ENCODE measurements at regions not wholly inside any gene's neighbourhood (a gene's known extent, or its start where the extent isn't known, plus 50 kb on each side); places are given as distances from the start of the nearest gene placed in this dataset.
"Not testable (repeated sequence)": the region's sequence is repeated elsewhere in the genome, so short reads cannot be mapped to it uniquely, and the experiment has no call there.

DNA sequence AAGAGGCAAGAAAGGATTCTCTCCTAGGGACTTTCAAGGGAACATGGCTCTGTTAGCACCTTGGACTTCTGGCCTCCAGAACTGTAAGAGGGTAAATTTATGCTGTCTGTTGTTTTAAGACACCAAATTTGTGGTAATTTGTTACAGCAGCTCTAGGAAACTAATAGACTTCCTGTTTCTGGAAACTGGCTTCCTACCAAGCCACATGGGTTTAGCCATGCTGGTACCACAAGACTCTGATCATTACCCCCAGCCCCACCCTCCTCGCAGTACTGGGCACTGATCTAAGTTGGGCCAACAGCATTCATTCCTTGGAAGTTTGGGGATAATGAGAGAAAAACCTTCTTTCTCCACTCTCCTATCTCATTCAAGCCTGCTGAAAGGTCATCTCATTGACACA, 109.5 kb upstream of the SMLR1 start:
- DNase-seq, result no peak

- DNase-seq, result no peak
Measured at GRCh38 chr6:130720076-130720715, 107.0 kb upstream of the SMLR1 start.

DNA sequence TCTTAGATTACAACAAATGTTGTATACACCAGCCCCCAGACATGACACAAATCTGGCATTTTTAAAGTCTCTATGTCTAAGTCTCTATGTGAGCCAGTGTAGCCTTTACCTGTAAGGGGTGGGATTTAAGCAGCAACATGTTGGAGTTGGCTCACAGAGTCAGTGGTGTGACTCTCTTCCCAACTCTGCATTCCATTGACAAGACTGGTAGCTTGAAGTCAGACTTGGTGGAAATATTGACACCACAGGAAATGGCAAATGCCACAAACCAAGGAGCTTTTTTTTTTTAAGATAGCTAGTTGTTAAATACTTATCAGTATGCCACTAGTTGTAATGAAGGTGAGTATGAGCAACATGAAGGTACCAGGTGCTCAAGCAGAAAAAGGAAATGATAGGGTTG, 103.1 kb upstream of the SMLR1 start:
- DNase-seq, result no peak

GRCh38 chr6:130725551-130725950, 101.7 kb upstream of the SMLR1 start:
- no peak for DNase-seq

DNA sequence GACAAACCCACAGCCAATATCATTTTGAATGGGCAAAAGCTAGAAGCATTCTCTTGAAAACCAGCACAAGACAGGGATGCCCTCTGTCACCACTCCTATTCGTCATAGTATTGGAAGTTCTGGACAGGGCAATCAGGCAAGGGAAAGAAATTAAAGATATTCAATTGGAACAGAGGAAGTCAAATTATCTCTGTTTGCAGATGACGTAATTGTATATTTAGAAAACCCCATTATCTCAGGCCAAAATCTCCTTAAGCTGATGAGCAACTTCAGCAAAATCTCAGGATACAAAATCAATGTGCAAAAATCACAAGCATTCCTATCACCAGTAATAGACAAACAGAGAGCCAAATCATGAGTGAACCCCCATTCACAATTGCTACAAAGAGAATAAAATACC, 99.1 kb upstream of the SMLR1 start:
- DNase-seq, result not testable (repeated sequence)

- DNase-seq, result no peak
Measured at GRCh38 chr6:130730600-130730999, 96.6 kb upstream of the SMLR1 start.

DNA sequence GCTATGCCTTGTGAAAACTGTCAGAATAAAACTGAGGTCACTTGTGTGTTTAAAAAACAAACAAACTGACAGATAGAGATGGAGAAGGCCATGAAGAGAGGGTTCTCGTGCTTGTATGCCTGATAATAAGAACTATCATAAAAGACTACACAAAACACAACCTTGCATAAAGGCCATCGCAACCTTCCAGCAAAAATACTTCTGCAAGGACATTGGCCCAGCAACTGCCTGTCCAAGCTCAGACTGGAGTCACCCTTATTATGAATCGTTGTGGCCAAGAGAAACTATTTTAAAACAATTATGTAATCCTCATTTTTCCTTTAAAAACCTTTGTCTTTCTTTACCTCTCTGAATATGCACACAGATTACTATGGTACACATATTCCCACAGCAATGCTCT, 93.0 kb upstream of the SMLR1 start:
- DNase-seq, result no peak

DNA sequence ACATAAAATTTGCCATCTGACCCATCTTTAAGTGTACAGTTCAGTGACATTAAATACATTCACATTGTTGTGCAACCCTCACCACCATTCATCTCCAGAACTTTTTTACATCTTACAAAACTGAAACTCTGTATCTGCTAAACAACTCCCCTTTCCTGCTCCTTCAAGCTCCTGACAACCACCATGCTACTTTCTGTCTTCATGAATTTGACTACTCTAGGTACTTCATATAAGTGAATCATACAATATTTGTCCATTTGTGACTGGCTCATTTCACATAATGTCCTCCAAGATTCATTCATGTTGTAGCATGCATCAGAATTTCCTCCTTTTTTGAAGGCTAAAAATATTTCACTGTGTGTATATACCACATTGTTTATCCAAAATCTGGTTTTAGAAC, 86.9 kb upstream of the SMLR1 start:
- DNase-seq, result no peak

DNA sequence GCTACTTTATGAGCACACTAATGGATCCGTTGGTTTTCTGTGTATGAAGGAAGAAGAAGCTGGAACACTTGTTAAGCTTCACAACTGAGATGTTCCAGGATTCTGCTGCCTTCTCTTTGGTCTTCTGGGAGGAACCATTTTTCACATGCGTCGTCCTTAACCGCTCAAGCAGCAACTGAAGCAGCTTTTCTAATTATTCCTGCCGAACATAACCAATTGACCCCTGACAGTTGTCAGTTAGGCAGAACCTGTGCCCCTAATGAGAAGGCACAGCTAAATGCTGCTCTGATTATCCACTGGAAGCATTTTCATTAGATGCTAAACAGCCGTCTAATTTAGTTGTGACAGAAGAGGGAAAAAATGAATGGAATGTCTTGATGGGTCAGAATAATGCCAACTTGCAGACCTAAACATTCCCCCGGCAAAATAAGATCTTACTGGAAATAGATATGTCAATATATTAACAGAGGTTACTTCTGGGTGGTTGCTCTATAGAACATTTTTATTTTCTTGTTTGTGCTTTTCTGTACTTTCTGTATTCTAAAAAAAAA, 85.0 kb upstream of the SMLR1 start:
- no peak for DNase-seq

DNA sequence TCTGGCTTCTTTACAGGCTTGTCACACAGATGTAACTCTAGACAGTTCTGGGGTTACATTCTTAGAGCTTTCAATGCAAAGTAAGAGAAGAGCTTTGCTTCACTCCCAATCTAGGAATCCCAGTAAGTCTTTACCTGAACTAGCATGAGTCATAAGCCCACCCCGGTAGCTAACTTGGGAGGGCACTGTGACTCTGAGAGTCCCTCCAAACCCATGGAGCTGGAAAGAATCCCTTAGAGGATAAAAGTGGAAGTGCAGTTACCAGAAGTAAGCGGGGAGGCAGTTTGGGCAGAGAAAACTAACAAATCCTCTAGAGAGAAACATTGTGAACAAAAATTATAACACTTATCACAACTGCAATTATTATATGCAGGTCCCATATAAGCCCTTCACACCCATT, 84.0 kb upstream of the SMLR1 start:
- no peak for DNase-seq

DNA sequence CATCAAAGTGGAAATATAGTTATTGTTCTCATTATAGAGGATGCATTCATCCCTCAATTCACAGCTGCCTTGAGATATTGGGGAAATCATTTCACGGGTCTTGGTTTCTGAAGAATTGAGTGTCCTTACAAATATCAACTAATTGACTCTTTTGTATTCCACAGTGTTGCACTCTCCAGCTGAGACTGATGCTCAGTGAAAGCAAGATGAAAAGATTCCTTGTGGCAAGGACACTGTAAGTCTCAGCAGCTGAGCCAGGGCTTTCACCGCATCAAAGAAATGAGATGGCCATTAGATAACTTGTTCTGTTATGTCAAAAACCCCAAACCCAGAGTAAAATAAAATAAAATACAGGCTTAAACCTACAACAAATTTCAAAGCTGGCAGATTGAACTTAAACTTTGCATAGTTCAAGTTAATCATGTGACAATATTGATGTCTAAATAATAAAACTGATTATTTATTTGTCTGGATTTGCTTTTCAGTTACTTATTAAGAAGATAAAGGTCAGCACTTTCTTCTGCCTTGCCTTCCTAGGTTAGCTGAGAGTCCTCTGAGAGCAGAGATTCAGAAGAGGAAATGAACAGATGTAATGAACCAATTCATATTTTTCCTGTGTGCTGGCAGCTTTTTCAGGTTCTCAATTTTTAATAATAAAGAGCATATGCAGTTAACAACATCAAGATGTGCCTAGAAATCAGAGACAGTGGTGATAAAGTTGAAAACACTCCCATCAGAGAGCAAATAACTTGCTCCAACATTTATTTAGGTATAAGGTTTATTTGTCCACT, 82.4 kb upstream of the SMLR1 start:
- DNase-seq, result no peak

DNA sequence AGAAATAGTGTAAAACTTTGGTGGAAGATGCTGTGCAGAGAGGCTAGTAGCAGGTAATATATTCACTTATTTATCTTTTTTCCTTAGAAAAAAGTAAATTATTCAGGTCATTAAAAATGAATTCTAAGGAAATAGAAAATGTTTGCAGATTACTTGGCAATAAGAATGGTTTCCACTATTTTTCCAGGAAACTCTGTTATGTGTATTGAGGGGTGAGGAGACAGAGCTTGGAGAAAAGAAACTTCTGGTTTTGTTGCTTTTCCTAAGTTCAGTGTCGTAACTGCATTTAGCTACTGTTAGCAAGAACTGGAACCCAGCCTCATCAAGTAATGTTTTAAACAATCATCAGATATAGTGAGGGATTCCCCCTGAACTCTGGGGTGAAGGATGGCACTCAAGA, 79.2 kb upstream of the SMLR1 start:
- DNase-seq, result no peak

DNA sequence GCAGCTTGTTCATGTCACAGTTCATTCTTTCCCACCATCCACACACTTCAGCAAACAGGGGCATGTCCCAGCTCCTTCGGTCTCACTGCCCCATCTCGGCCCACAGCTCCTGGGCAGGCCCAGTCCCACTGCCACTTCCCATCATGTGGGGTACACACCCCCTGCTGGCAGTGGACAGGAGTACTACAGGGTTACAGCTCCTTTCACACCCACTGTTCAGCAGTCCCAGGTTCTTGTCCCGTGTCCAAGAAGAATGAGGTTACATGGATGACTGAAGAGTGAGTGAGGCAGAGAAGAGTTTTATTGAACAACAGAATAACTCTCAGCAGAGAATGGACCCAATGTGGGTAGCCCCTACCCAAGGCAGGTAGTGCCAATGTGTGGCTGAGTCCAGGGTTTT, 77.8 kb upstream of the SMLR1 start:
- DNase-seq, result no peak

DNA sequence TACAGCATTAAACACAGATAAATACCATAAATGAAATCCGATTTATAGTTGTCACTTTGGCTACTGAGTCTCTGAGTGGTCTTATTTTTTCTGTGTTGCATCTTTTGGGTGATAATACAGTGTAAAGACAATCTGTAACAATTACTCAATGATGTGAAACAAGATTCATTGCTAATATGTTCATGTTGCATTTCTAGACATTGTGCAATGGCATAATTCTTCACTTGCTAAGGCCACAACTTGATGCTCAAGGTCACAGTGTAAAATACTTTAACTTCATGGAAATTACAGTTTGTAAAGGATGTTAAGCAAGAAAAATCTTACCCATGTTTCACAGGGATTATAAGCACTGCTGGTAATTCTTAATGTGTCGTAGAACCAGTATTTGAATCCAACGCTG, 74.9 kb upstream of the SMLR1 start:
- no peak for DNase-seq

DNA sequence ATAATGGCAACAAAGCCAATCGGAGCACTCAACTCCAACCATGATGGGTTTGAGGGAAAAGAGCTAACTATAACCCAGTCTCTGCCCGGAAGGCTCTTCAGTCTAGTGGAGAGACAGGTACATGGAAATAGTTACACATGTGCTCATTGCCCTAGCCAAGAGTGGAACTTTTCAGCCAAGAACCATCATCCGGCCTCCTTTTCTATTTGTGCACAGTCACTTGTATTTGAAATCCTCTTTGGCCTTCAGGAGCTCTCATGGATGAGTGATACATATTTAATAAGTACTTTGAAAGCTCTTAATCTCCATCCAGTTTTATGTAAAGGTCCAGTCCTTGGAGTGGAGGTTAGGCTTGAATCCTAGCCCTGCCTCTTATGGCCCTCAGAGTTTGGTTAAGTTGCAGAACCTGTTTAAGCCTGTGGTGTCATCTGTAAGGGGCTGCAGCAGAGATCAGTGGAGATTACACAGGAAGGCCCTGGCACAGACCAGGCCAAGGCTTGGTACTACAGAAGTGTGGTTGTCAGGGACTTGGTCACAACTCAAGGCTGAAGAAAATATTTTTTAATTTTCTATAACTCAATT, 72.3 kb upstream of the SMLR1 start:
- DNase-seq, result no peak

- no peak for DNase-seq
Measured at GRCh38 chr6:130755368-130756034, 71.7 kb upstream of the SMLR1 start.

DNA sequence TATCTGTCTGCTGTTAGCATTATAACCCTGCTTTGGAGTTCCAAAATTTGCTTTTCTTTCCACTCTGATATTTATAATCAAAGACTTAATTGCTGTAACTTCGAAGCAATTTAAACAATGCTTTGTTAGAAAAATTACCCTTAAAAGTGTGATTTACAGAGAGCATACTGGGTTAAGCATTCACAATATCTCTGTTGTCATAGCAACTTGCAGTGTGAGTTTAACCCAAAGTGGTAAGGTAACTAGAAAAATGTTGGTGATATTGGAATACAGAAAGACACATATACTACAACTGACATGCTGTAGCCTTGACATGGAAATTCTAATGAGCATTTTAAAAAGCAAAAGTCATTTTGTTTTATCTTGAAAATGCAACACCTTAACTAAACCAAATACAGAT, 70.4 kb upstream of the SMLR1 start:
- no peak for DNase-seq

- DNase-seq, result no peak
Measured at GRCh38 chr6:130758813-130759212, 68.4 kb upstream of the SMLR1 start.

DNA sequence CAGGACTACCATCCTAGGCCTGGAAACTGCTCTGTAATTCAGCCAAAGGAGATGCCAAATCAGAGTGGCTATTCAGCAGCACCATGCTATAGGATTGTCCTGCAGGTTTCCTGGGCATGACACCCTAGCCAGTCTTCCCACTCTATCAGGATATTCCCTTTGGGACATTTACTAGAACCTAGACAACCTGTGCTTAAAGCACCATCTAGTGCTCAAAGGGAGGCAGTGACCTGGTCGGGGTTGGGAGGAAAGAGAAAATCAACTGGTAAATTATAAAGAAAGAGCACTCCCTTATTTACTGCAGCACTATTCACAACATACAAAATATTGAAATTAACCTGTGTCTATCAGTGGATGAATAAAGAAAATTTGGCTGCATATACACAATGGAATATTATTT, 67.2 kb upstream of the SMLR1 start:
- DNase-seq, result no peak

DNA sequence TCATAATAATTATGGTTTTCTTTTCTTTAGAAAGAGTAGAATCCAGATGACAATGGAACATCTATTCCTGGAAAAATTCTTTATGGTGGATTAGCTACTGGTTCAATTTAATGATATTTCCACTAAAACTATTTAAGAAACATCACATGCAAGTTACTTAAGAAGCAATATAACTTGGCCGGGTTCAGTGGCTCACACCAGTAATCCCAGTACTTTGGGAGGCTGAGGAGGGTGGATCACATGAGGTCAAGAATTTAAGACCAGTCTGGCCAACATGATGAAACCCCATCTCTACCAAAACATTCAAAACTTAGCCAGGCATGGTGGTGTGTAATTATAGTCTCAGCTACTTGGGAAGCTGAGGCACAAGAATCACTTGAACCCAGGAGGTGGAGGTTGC, 65.9 kb upstream of the SMLR1 start:
- DNase-seq, result no peak

DNA sequence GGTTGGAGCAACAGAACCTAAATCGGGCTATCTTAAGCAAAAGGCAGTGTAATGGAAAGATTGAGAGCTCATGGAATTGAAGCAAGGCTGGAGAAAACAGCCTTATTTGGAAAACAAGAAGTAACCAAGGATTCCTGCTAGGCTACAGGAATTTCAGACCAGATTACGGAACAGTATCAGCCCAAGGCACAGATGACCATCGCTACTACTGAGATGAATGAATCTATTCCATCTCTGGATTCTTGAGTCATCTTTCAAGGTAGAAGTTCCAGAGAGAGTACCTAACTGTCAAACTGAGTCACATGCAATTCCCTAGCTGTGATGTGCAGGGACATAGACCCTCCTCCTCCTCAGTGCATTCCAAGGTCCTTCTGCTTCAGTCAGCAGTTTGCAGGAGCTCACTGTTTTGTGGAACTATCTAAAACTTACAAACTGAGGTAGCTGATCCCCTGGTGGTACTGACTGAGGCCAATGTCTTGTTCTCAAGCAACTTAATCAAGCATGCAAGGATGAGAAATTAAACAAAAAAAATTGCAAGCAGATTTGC, 62.0 kb upstream of the SMLR1 start:
- DNase-seq, result no peak

- no peak for DNase-seq
Measured at GRCh38 chr6:130766239-130767144, 60.7 kb upstream of the SMLR1 start.
